Endothelial cell (in vitro differentiated cells): ENCODE measurements at regions not wholly inside any gene's neighbourhood (a gene's known extent, or its start where the extent isn't known, plus 50 kb on each side); places are given as distances from the start of the nearest gene placed in this dataset.

Experiments used
- DNase-seq: peaks from one replicate; pipeline ENCODE4 v3.0.0; 2021; ENCODE audit warnings: low spot score
- H3K27ac Mint-ChIP-seq: one replicate; pipeline ENCODE4 v1.8.0; 2021; ENCODE audit warnings: mixed read lengths, inconsistent platforms; ENCODE audit not compliant: unreplicated experiment
- H3K27me3 Mint-ChIP-seq: one replicate; pipeline ENCODE4 v1.8.0; 2021; ENCODE audit warnings: mild to moderate bottlenecking, moderate library complexity, mixed read lengths, inconsistent platforms; ENCODE audit not compliant: unreplicated experiment
- H3K36me3 Mint-ChIP-seq: one replicate; pipeline ENCODE4 v1.8.0; 2021; ENCODE audit warnings: mild to moderate bottlenecking, low read depth, mixed read lengths, inconsistent platforms; ENCODE audit not compliant: unreplicated experiment
- H3K4me1 Mint-ChIP-seq: one replicate; pipeline ENCODE4 v1.8.0; 2021; ENCODE audit warnings: mild to moderate bottlenecking, mixed read lengths, inconsistent platforms; ENCODE audit not compliant: unreplicated experiment
- H3K4me3 Mint-ChIP-seq: one replicate; pipeline ENCODE4 v1.8.0; 2021; ENCODE audit warnings: mild to moderate bottlenecking, mixed read lengths, inconsistent platforms; ENCODE audit not compliant: unreplicated experiment
- H3K9me3 Mint-ChIP-seq: one replicate; pipeline ENCODE4 v1.8.0; 2021; ENCODE audit warnings: mixed read lengths, inconsistent platforms; ENCODE audit not compliant: unreplicated experiment
- CTCF ChIP-seq: fragments of 200-600 bp; sonication (generic); IDR thresholded peaks from one replicate; pipeline ENCODE4 v1.5.0; 2021; ENCODE audit warnings: antibody characterized with exemption; ENCODE audit not compliant: unreplicated experiment

- H3K27me3 Mint-ChIP-seq = no peaks in the 10 kb centered on the region
- DNase-seq = peak; percentile 7
- H3K4me1 Mint-ChIP-seq = peaks cover 6% of the 10 kb centered on the region
- H3K27ac Mint-ChIP-seq = no peak overlapping the region
- no peak for TF ChIP-seq CTCF
- no peak overlapping the region for H3K4me3 Mint-ChIP-seq
- H3K9me3 Mint-ChIP-seq = no peaks in the 10 kb centered on the region
- H3K36me3 Mint-ChIP-seq = no peaks in the 10 kb centered on the region
These were observed 138.9 kb upstream of the ERBB4 start for GRCh38 chr2:212677466-212677865.

- no peak overlapping the region for H3K27ac Mint-ChIP-seq
- H3K4me1 Mint-ChIP-seq = peaks cover under 1% of the 10 kb centered on the region
- no peaks in the 10 kb centered on the region for H3K27me3 Mint-ChIP-seq
- H3K9me3 Mint-ChIP-seq = no peaks in the 10 kb centered on the region
- no peak for TF ChIP-seq CTCF
- no peak for DNase-seq
- no peak overlapping the region for H3K4me3 Mint-ChIP-seq
- no peaks in the 10 kb centered on the region for H3K36me3 Mint-ChIP-seq
These were observed 133.6 kb upstream of the ERBB4 start for GRCh38 chr2:212672186-212672585.

- H3K27me3 Mint-ChIP-seq = no peaks in the 10 kb centered on the region
- TF ChIP-seq CTCF = no peak
- no peak overlapping the region for H3K4me3 Mint-ChIP-seq
- H3K4me1 Mint-ChIP-seq = no peaks in the 10 kb centered on the region
- H3K27ac Mint-ChIP-seq = no peak overlapping the region
- no peak for DNase-seq
- H3K9me3 Mint-ChIP-seq = no peaks in the 10 kb centered on the region
- H3K36me3 Mint-ChIP-seq = no peaks in the 10 kb centered on the region
These were observed 131.2 kb upstream of the ERBB4 start for GRCh38 chr2:212669761-212670160.

GRCh38 chr2:212667751-212668316 lies 129.2 kb upstream of the ERBB4 start:
- H3K27me3 Mint-ChIP-seq = no peaks in the 10 kb centered on the region
- H3K36me3 Mint-ChIP-seq = no peaks in the 10 kb centered on the region
- H3K4me3 Mint-ChIP-seq = no peak overlapping the region
- no peak overlapping the region for H3K27ac Mint-ChIP-seq
- H3K9me3 Mint-ChIP-seq = no peaks in the 10 kb centered on the region
- TF ChIP-seq CTCF = no peak
- no peak for DNase-seq
- H3K4me1 Mint-ChIP-seq = no peaks in the 10 kb centered on the region

- no peak overlapping the region for H3K4me3 Mint-ChIP-seq
- DNase-seq = no peak
- no peaks in the 10 kb centered on the region for H3K36me3 Mint-ChIP-seq
- H3K9me3 Mint-ChIP-seq = no peaks in the 10 kb centered on the region
- no peaks in the 10 kb centered on the region for H3K27me3 Mint-ChIP-seq
- H3K27ac Mint-ChIP-seq = no peak overlapping the region
- H3K4me1 Mint-ChIP-seq = no peaks in the 10 kb centered on the region
- no peak for TF ChIP-seq CTCF
These were observed 127.3 kb upstream of the ERBB4 start for GRCh38 chr2:212665948-212666347.
